A673 (cell line): ENCODE measurements at regions not wholly inside any gene's neighbourhood (a gene's known extent, or its start where the extent isn't known, plus 50 kb on each side); places are given as distances from the start of the nearest gene placed in this dataset.

Source experiments
- BruUV-seq: library from RNA; stranded (reverse); fragments of 400-500 nt; replicated peaks from 2 replicates; lab custom pipeline; 2021; lab: Mats Ljungman, UMichigan
- CTCF ChIA-PET: fragments of 300-600 bp; sonication (Branson Sonifier 250); formaldehyde crosslinking; loops from one replicate; lab custom pipeline; 2022; ENCODE audit warnings: antibody characterized with exemption; lab: Charles Lee
- POLR2A ChIA-PET: fragments of 300-600 bp; sonication (Branson Sonifier 250); formaldehyde crosslinking; loops from one replicate; lab custom pipeline; 2022; ENCODE audit warnings: antibody characterized with exemption; ENCODE audit not compliant: low non-redundant PET; lab: Charles Lee
- DNase-seq: peaks from one replicate; pipeline ENCODE4 v3.0.0-alpha.2; 2015; ENCODE audit warnings: low spot score
- H3K27ac ChIP-seq: fragments of 200-600 bp; sonication (generic); 2 replicates; pipeline ENCODE4 v1.5.1; 2016; ENCODE audit warnings: mixed run types, low read depth, mild to moderate bottlenecking, mixed read lengths, antibody characterized with exemption, low read length; ENCODE audit not compliant: poor library complexity, severe bottlenecking
- H3K27me3 ChIP-seq: fragments of 200-600 bp; sonication (generic); replicated peaks from 2 replicates; pipeline ENCODE4 v1.6.1; 2017; ENCODE audit warnings: mixed run types, low read depth, mild to moderate bottlenecking, mixed read lengths, antibody characterized with exemption, low read length; ENCODE audit not compliant: insufficient read depth, poor library complexity
- H3K36me3 ChIP-seq: fragments of 200-600 bp; sonication (generic); 2 replicates; pipeline ENCODE4 v1.6.1; 2016; ENCODE audit warnings: mixed run types, mild to moderate bottlenecking, mixed read lengths, antibody characterized with exemption, low read length; ENCODE audit not compliant: insufficient read depth, poor library complexity, severe bottlenecking
- H3K4me1 ChIP-seq: fragments of 200-600 bp; sonication (generic); 2 replicates; pipeline ENCODE4 v1.6.1; 2017; ENCODE audit warnings: mixed run types, mild to moderate bottlenecking, mixed read lengths, antibody characterized with exemption, low read length; ENCODE audit not compliant: insufficient read depth, poor library complexity, severe bottlenecking
- H3K4me3 ChIP-seq: fragments of 200-600 bp; sonication (generic); 2 replicates; pipeline ENCODE4 v1.5.1; 2016; ENCODE audit warnings: low read depth, mixed run types, mild to moderate bottlenecking, mixed read lengths, low read length; ENCODE audit not compliant: poor library complexity, severe bottlenecking
- H3K9me3 ChIP-seq: fragments of 200-600 bp; sonication (generic); 2 replicates; pipeline ENCODE4 v1.6.1; 2016; ENCODE audit warnings: mixed run types, low read depth, mild to moderate bottlenecking, mixed read lengths, antibody characterized with exemption, low read length; ENCODE audit not compliant: poor library complexity, severe bottlenecking
- EZH2 ChIP-seq: fragments of 200-600 bp; sonication (generic); IDR thresholded peaks from 2 replicates; pipeline ENCODE4 v1.6.1; 2017; ENCODE audit warnings: borderline replicate concordance, low read depth, mild to moderate bottlenecking, mixed read lengths, antibody characterized with exemption, low read length; ENCODE audit not compliant: poor library complexity, severe bottlenecking
- intact Hi-C: fragments of 100-400 bp; cut with micrococcal nuclease; formaldehyde crosslinking; loops from one replicate; pipeline ENCODE4 v1.10.0; 2022; ENCODE audit not compliant: unreplicated experiment
- TF ChIP-seq, protein P1 (sequence below): fragments of 300-800, 200-600 bp; sonication (generic); conservative IDR thresholded peaks from 2 replicates; pipeline ENCODE4 v1.5.1; 2017; ENCODE audit warnings: low read depth, mild to moderate bottlenecking, antibody characterized with exemption, low read length, moderate library complexity, mixed read lengths

DNA sequence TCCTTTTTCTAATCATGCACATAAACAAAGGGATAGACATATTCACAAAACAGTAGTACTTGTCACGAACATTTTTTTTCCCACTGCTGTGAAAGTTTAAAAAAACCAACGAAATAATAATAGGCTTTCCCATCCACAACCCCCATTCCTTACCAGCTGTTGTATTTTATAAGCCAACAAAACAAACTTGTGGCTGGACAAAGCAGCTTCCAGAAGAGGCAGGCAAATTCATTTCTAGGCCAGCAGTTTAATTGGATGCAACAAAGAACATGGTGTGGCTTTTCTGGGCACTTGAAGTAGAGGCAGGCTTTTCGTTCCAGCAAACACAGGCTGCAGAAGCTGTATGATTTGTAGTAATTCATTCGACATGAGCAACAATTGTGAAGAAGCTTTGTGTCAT, 56.0 kb upstream of the FAM20A start:
- Histone ChIP-seq H3K9me3 (no peaks in the 10 kb centered on the region), H3K27me3 (peaks cover 4% of the 10 kb centered on the region), H3K4me3 (no peak overlapping the region), H3K36me3 (no peaks in the 10 kb centered on the region), H3K4me1 (no peaks in the 10 kb centered on the region), H3K27ac (no peak overlapping the region)
- CTCF ChIA-PET: no interaction called here
- no TSS peak for BruUV-seq
- no peak for TF ChIP-seq EZH2
- TF ChIP-seq, protein P1, sequence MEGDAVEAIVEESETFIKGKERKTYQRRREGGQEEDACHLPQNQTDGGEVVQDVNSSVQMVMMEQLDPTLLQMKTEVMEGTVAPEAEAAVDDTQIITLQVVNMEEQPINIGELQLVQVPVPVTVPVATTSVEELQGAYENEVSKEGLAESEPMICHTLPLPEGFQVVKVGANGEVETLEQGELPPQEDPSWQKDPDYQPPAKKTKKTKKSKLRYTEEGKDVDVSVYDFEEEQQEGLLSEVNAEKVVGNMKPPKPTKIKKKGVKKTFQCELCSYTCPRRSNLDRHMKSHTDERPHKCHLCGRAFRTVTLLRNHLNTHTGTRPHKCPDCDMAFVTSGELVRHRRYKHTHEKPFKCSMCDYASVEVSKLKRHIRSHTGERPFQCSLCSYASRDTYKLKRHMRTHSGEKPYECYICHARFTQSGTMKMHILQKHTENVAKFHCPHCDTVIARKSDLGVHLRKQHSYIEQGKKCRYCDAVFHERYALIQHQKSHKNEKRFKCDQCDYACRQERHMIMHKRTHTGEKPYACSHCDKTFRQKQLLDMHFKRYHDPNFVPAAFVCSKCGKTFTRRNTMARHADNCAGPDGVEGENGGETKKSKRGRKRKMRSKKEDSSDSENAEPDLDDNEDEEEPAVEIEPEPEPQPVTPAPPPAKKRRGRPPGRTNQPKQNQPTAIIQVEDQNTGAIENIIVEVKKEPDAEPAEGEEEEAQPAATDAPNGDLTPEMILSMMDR: no peak
- intact Hi-C loops: no loop called here
- DNase-seq: no peak
- POLR2A ChIA-PET: no interaction called here

DNA sequence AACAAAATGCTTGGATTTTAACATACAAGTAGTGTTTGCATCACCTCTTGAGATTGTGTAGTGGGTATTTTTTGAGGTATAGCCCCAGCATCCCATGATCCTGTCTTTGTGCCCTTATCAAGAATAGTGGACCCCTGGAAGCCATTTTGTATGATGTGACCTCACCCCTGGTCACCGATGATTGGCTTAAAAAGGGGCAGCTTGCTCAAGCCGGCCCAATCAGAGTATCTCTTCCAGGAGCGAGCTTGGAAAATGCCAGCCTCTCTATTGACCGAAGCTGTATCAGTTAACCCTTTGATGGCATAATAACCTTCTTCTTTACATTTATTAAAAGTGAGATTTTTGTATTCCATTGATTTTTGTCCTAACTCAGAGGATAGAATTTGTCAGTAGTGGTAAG, 55.5 kb upstream of the FAM20A start:
- Histone ChIP-seq H3K9me3 (no peaks in the 10 kb centered on the region), H3K27ac (no peak overlapping the region), H3K4me1 (no peaks in the 10 kb centered on the region), H3K4me3 (no peak overlapping the region), H3K27me3 (peaks cover 4% of the 10 kb centered on the region), H3K36me3 (no peaks in the 10 kb centered on the region)
- no peak for TF ChIP-seq EZH2
- TF ChIP-seq, protein P1: no peak
- BruUV-seq: no TSS peak
- ChIA-PET POLR2A (no interaction called here), CTCF (no interaction called here)
- intact Hi-C loops: no loop called here
- no peak for DNase-seq
